ENCODE measurements at regions not wholly inside any gene's neighbourhood (a gene's known extent, or its start where the extent isn't known, plus 50 kb on each side); places are given as distances from the start of the nearest gene placed in this dataset.

GRCh38 chr5:125139590-125139989, 393.2 kb upstream of the ZNF608 start:
- Histone ChIP-seq H3K36me3 (ENCODE audit: insufficient read depth) (no peaks in the 10 kb centered on the region), H3K27ac (ENCODE audit: low read depth) (no peak overlapping the region), H3K4me3 (ENCODE audit: low read depth, low read length) (no peak overlapping the region), H3K4me1 (ENCODE audit: insufficient read depth) (no peaks in the 10 kb centered on the region)
- 99% methylated on average over 2 of the region's 2 CpGs for WGBS
- no peak for DNase-seq (ENCODE audit: extremely low spot score)

- no peak overlapping the region for H3K4me3 ChIP-seq (ENCODE audit: low read depth, low read length)
- no peak overlapping the region for H3K27ac ChIP-seq (ENCODE audit: low read depth)
- H3K36me3 ChIP-seq (ENCODE audit: insufficient read depth), result no peaks in the 10 kb centered on the region
- WGBS, result 89% methylated on average over 4 of the region's 4 CpGs
- DNase-seq (ENCODE audit: extremely low spot score), result no peak
- no peaks in the 10 kb centered on the region for H3K4me1 ChIP-seq (ENCODE audit: insufficient read depth)
These were observed 393.8 kb upstream of the ZNF608 start for GRCh38 chr5:125140220-125140619.

GRCh38 chr5:125140855-125141254, 394.4 kb upstream of the ZNF608 start:
- H3K27ac ChIP-seq (ENCODE audit: low read depth), result no peak overlapping the region
- H3K4me3 ChIP-seq (ENCODE audit: low read depth, low read length), result no peak overlapping the region
- H3K4me1 ChIP-seq (ENCODE audit: insufficient read depth), result no peaks in the 10 kb centered on the region
- WGBS, result 42% methylated on average over 2 of the region's 2 CpGs
- DNase-seq (ENCODE audit: extremely low spot score), result no peak
- H3K36me3 ChIP-seq (ENCODE audit: insufficient read depth), result no peaks in the 10 kb centered on the region

- no peak for DNase-seq (ENCODE audit: extremely low spot score)
- Histone ChIP-seq H3K27ac (ENCODE audit: low read depth) (no peak overlapping the region), H3K36me3 (ENCODE audit: insufficient read depth) (no peaks in the 10 kb centered on the region), H3K4me1 (ENCODE audit: insufficient read depth) (no peaks in the 10 kb centered on the region), H3K4me3 (ENCODE audit: low read depth, low read length) (no peak overlapping the region)
These were observed 396.0 kb upstream of the ZNF608 start for GRCh38 chr5:125142458-125142857.

GRCh38 chr5:125143011-125143410, 396.6 kb upstream of the ZNF608 start:
- DNase-seq (ENCODE audit: extremely low spot score), result no peak
- Histone ChIP-seq H3K4me3 (ENCODE audit: low read depth, low read length) (no peak overlapping the region), H3K4me1 (ENCODE audit: insufficient read depth) (no peaks in the 10 kb centered on the region), H3K27ac (ENCODE audit: low read depth) (no peak overlapping the region), H3K36me3 (ENCODE audit: insufficient read depth) (no peaks in the 10 kb centered on the region)
- WGBS, result 94% methylated on average over 2 of the region's 2 CpGs

- no peak overlapping the region for H3K27ac ChIP-seq (ENCODE audit: low read depth)
- WGBS, result 91% methylated on average over 1 of the region's 1 CpG
These were observed 401.6 kb upstream of the ZNF608 start for GRCh38 chr5:125148076-125148475.

GRCh38 chr5:125148706-125149105, 402.3 kb upstream of the ZNF608 start:
- DNase-seq (ENCODE audit: extremely low spot score), result no peak
- 77% methylated on average over 3 of the region's 3 CpGs for WGBS
- no peak overlapping the region for H3K4me3 ChIP-seq (ENCODE audit: low read depth, low read length)
- H3K4me1 ChIP-seq (ENCODE audit: insufficient read depth), result no peaks in the 10 kb centered on the region
- H3K36me3 ChIP-seq (ENCODE audit: insufficient read depth), result no peaks in the 10 kb centered on the region
- H3K27ac ChIP-seq (ENCODE audit: low read depth), result no peak overlapping the region

More at GRCh38 chr5:125148076-125148475, 401.6 kb upstream of the ZNF608 start:
- H3K36me3 ChIP-seq (ENCODE audit: insufficient read depth), result no peaks in the 10 kb centered on the region
- H3K4me1 ChIP-seq (ENCODE audit: insufficient read depth), result no peaks in the 10 kb centered on the region
- no peak for DNase-seq (ENCODE audit: extremely low spot score)
- H3K4me3 ChIP-seq (ENCODE audit: low read depth, low read length), result no peak overlapping the region

- no peak for DNase-seq (ENCODE audit: extremely low spot score)
- Histone ChIP-seq H3K27ac (ENCODE audit: low read depth) (no peak overlapping the region), H3K36me3 (ENCODE audit: insufficient read depth) (no peaks in the 10 kb centered on the region), H3K4me1 (ENCODE audit: insufficient read depth) (no peaks in the 10 kb centered on the region), H3K4me3 (ENCODE audit: low read depth, low read length) (no peak overlapping the region)
- WGBS, result 40% methylated on average over 3 of the region's 3 CpGs
These were observed 402.7 kb upstream of the ZNF608 start for GRCh38 chr5:125149110-125149509.

GRCh38 chr5:125149527-125149926, 403.1 kb upstream of the ZNF608 start:
- no peak for DNase-seq (ENCODE audit: extremely low spot score)
- Histone ChIP-seq H3K36me3 (ENCODE audit: insufficient read depth) (no peaks in the 10 kb centered on the region), H3K27ac (ENCODE audit: low read depth) (no peak overlapping the region), H3K4me3 (ENCODE audit: low read depth, low read length) (no peak overlapping the region), H3K4me1 (ENCODE audit: insufficient read depth) (no peaks in the 10 kb centered on the region)
- WGBS, result 47% methylated on average over 4 of the region's 4 CpGs

- Histone ChIP-seq H3K4me3 (ENCODE audit: low read depth, low read length) (no peak overlapping the region), H3K27ac (ENCODE audit: low read depth) (no peak overlapping the region), H3K4me1 (ENCODE audit: insufficient read depth) (no peaks in the 10 kb centered on the region), H3K36me3 (ENCODE audit: insufficient read depth) (no peaks in the 10 kb centered on the region)
- 56% methylated on average over 3 of the region's 3 CpGs for WGBS
- no peak for DNase-seq (ENCODE audit: extremely low spot score)
These were observed 403.7 kb upstream of the ZNF608 start for GRCh38 chr5:125150041-125150669.

GRCh38 chr5:125151150-125151900, 404.9 kb upstream of the ZNF608 start:
- DNase-seq (ENCODE audit: extremely low spot score), result no peak
- Histone ChIP-seq H3K27ac (ENCODE audit: low read depth) (no peak overlapping the region), H3K4me1 (ENCODE audit: insufficient read depth) (no peaks in the 10 kb centered on the region), H3K36me3 (ENCODE audit: insufficient read depth) (no peaks in the 10 kb centered on the region), H3K4me3 (ENCODE audit: low read depth, low read length) (no peak overlapping the region)
- 57% methylated on average over 4 of the region's 4 CpGs for WGBS

- Histone ChIP-seq H3K36me3 (ENCODE audit: insufficient read depth) (no peaks in the 10 kb centered on the region), H3K4me3 (ENCODE audit: low read depth, low read length) (no peak overlapping the region), H3K4me1 (ENCODE audit: insufficient read depth) (no peaks in the 10 kb centered on the region), H3K27ac (ENCODE audit: low read depth) (no peak overlapping the region)
- 70% methylated on average over 4 of the region's 4 CpGs for WGBS
- no peak for DNase-seq (ENCODE audit: extremely low spot score)
These were observed 405.6 kb upstream of the ZNF608 start for GRCh38 chr5:125152044-125152443.

GRCh38 chr5:125152461-125153189, 406.2 kb upstream of the ZNF608 start:
- H3K27ac ChIP-seq (ENCODE audit: low read depth), result no peak overlapping the region
- DNase-seq (ENCODE audit: extremely low spot score), result no peak
- H3K4me1 ChIP-seq (ENCODE audit: insufficient read depth), result no peaks in the 10 kb centered on the region
- H3K4me3 ChIP-seq (ENCODE audit: low read depth, low read length), result no peak overlapping the region
- 95% methylated on average over 13 of the region's 13 CpGs for WGBS
- no peaks in the 10 kb centered on the region for H3K36me3 ChIP-seq (ENCODE audit: insufficient read depth)

GRCh38 chr5:125153231-125153630, 406.8 kb upstream of the ZNF608 start:
- Histone ChIP-seq H3K4me1 (ENCODE audit: insufficient read depth) (no peaks in the 10 kb centered on the region), H3K4me3 (ENCODE audit: low read depth, low read length) (no peak overlapping the region), H3K27ac (ENCODE audit: low read depth) (no peak overlapping the region), H3K36me3 (ENCODE audit: insufficient read depth) (no peaks in the 10 kb centered on the region)
- DNase-seq (ENCODE audit: extremely low spot score), result no peak
- WGBS, result 47% methylated on average over 6 of the region's 6 CpGs

Data from urinary bladder (tissue), 3 donors.